ENCODE measurements at regions not wholly inside any gene's neighbourhood (a gene's known extent, or its start where the extent isn't known, plus 50 kb on each side); places are given as distances from the start of the nearest gene placed in this dataset.

- TF ChIP-seq, protein P1, sequence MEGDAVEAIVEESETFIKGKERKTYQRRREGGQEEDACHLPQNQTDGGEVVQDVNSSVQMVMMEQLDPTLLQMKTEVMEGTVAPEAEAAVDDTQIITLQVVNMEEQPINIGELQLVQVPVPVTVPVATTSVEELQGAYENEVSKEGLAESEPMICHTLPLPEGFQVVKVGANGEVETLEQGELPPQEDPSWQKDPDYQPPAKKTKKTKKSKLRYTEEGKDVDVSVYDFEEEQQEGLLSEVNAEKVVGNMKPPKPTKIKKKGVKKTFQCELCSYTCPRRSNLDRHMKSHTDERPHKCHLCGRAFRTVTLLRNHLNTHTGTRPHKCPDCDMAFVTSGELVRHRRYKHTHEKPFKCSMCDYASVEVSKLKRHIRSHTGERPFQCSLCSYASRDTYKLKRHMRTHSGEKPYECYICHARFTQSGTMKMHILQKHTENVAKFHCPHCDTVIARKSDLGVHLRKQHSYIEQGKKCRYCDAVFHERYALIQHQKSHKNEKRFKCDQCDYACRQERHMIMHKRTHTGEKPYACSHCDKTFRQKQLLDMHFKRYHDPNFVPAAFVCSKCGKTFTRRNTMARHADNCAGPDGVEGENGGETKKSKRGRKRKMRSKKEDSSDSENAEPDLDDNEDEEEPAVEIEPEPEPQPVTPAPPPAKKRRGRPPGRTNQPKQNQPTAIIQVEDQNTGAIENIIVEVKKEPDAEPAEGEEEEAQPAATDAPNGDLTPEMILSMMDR (CRISPR knock-in tag; IDR thresholded peaks at IDR 0.05), result no peak
- no peak for TF ChIP-seq SNAPC4 (CRISPR knock-in tag; IDR thresholded peaks at IDR 0.05)
- TF ChIP-seq KLF15 (CRISPR knock-in tag; IDR thresholded peaks at IDR 0.05; ENCODE audit: borderline replicate concordance), result no peak
- TF ChIP-seq PAF1 (CRISPR knock-in tag; IDR thresholded peaks at IDR 0.05), result no peak
- no peak for TF ChIP-seq ZBTB8A (CRISPR knock-in tag; IDR thresholded peaks at IDR 0.05; ENCODE audit: borderline replicate concordance, low read depth)
- TF ChIP-seq HNRNPH1 (optimal IDR thresholded peaks at IDR 0.05; ENCODE audit: low read depth, low read length), result no peak
- no peak for TF ChIP-seq IKZF1 (IDR thresholded peaks at IDR 0.05)
- TF ChIP-seq FIP1L1 (IDR thresholded peaks at IDR 0.05; ENCODE audit: borderline replicate concordance, insufficient read depth, low read depth, low read length), result no peak
- no peak for TF ChIP-seq EP300 (IDR thresholded peaks at IDR 0.05; ENCODE audit: low read depth in 2 of 2, low read length in 2 of 2)
- no peak for TF ChIP-seq EP300 (CRISPR knock-in tag; IDR thresholded peaks at IDR 0.05; ENCODE audit: borderline replicate concordance)
- TF ChIP-seq PHF8 (CRISPR knock-in tag; IDR thresholded peaks at IDR 0.05), result no peak
- no peak for TF ChIP-seq CBX1 (IDR thresholded peaks at IDR 0.05; ENCODE audit: low read depth)
- no peak for TF ChIP-seq CEBPG (CRISPR knock-in tag; IDR thresholded peaks at IDR 0.05)
- no peak for TF ChIP-seq HNF4G (IDR thresholded peaks at IDR 0.05; ENCODE audit: borderline replicate concordance, low read depth, low read length)
- no peak for TF ChIP-seq HNF4G (CRISPR knock-in tag; IDR thresholded peaks at IDR 0.05; ENCODE audit: borderline replicate concordance, low read depth)
Measured at GRCh38 chr5:18008940-18009339, 374.7 kb downstream of the TAF11L14 start.

Data from HepG2 (cell line).